ENCODE measurements at regions not wholly inside any gene's neighbourhood (a gene's known extent, or its start where the extent isn't known, plus 50 kb on each side); places are given as distances from the start of the nearest gene placed in this dataset.

- no peaks in the 10 kb centered on the region for H3K4me1 ChIP-seq
- no peaks in the 10 kb centered on the region for H3K36me3 Mint-ChIP-seq (ENCODE audit: insufficient read depth, unreplicated experiment)
- CTCF ChIA-PET = no interaction called here
- no peak overlapping the region for H3K4me3 Mint-ChIP-seq (ENCODE audit: unreplicated experiment)
- no peak for DNase-seq
- H3K36me3 ChIP-seq (ENCODE audit: control insufficient read depth, insufficient read depth, low read length) = no peaks in the 10 kb centered on the region
- BruUV-seq (replicated peaks) = no TSS peak
- no peaks in the 10 kb centered on the region for H3K9me3 Mint-ChIP-seq (ENCODE audit: unreplicated experiment)
- intact Hi-C loops (cut with micrococcal nuclease; ENCODE audit: unreplicated experiment) = no loop called here
- POLR2A ChIA-PET = no interaction called here
- TF ChIP-seq CTCF (IDR thresholded peaks at IDR 0.05; ENCODE audit: insufficient read depth in 1 of 2, low read depth in 1 of 2, low read length in 1 of 2, severe bottlenecking in 1 of 2, unreplicated experiment in 1 of 2) = no peak
- H3K4me1 Mint-ChIP-seq (ENCODE audit: low read depth, unreplicated experiment) = no peaks in the 10 kb centered on the region
- H3K27me3 ChIP-seq (replicated peaks; ENCODE audit: control insufficient read depth, insufficient read depth, low read length) = no peaks in the 10 kb centered on the region
- H3K27me3 Mint-ChIP-seq (ENCODE audit: insufficient read depth, unreplicated experiment) = no peaks in the 10 kb centered on the region
- no peak overlapping the region for H3K4me3 ChIP-seq (ENCODE audit: low read depth, low read length)
- no peak overlapping the region for H3K27ac Mint-ChIP-seq (ENCODE audit: unreplicated experiment)
- 0 out of 2 replicates have a peak, but pooled peaks cover 3% of the 10 kb centered on the region for H3K9me3 ChIP-seq
Observed at GRCh38 chr10:108562105-108562504, 1361.2 kb downstream of the XPNPEP1 start.

DNA sequence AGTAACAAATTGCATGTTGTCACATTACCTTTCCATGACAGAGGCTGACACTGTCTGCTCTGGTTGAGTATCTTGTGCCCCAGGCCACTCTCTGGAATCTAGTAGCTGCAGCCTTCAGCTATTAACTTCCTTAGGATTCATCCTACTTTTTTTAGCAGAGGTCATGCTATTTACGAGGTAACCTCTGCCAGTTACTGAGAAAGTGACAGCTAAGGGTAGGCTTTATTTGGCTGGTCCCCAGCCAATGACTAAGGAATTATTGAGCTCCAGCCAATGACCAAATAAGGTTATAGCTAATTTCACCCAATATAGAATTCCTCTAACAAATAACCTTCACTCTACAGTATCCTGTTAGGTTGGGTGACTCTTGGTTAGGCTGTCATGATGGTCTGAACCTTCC is 1361.7 kb downstream of the XPNPEP1 start:
- H3K4me1 ChIP-seq = no peaks in the 10 kb centered on the region
- no peak for TF ChIP-seq CTCF (IDR thresholded peaks at IDR 0.05; ENCODE audit: insufficient read depth in 1 of 2, low read depth in 1 of 2, low read length in 1 of 2, severe bottlenecking in 1 of 2, unreplicated experiment in 1 of 2)
- CTCF ChIA-PET = no interaction called here
- Mint-ChIP-seq H3K4me1 (ENCODE audit: low read depth, unreplicated experiment) (no peaks in the 10 kb centered on the region), H3K36me3 (ENCODE audit: insufficient read depth, unreplicated experiment) (no peaks in the 10 kb centered on the region), H3K4me3 (ENCODE audit: unreplicated experiment) (no peak overlapping the region), H3K9me3 (ENCODE audit: unreplicated experiment) (peaks cover 1% of the 10 kb centered on the region), H3K27me3 (ENCODE audit: insufficient read depth, unreplicated experiment) (no peaks in the 10 kb centered on the region), H3K27ac (ENCODE audit: unreplicated experiment) (no peak overlapping the region)
- intact Hi-C loops (cut with micrococcal nuclease; ENCODE audit: unreplicated experiment) = no loop called here
- no peak overlapping the region for H3K4me3 ChIP-seq (ENCODE audit: low read depth, low read length)
- BruUV-seq (replicated peaks) = no TSS peak
- H3K36me3 ChIP-seq (ENCODE audit: control insufficient read depth, insufficient read depth, low read length) = no peaks in the 10 kb centered on the region
- POLR2A ChIA-PET = no interaction called here
- 0 out of 2 replicates have a peak, but pooled peaks cover 3% of the 10 kb centered on the region for H3K9me3 ChIP-seq
- no peaks in the 10 kb centered on the region for H3K27me3 ChIP-seq (replicated peaks; ENCODE audit: control insufficient read depth, insufficient read depth, low read length)
- DNase-seq = no peak

DNA sequence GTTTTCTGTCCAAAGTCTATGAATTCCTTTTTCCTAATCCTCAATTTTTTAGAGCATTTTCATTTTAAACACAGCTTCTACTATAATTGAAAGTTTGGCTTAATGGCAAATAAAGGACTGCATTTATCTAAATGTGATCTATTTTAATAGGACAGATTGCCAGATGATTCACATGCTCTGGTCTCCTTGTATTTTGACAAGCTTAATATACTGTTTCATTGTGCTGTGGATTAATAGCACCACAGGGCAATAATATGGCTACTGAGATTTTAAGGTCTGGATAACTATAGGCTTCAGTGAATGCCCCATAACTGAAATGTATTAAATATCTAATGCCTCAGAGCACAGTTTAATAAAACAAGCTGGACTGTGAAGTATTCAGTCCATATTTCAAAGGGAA is 1362.8 kb downstream of the XPNPEP1 start:
- Mint-ChIP-seq H3K27ac (ENCODE audit: unreplicated experiment) (no peak overlapping the region), H3K9me3 (ENCODE audit: unreplicated experiment) (peaks cover 13% of the 10 kb centered on the region), H3K36me3 (ENCODE audit: insufficient read depth, unreplicated experiment) (no peaks in the 10 kb centered on the region), H3K4me3 (ENCODE audit: unreplicated experiment) (no peak overlapping the region), H3K4me1 (ENCODE audit: low read depth, unreplicated experiment) (no peaks in the 10 kb centered on the region), H3K27me3 (ENCODE audit: insufficient read depth, unreplicated experiment) (no peaks in the 10 kb centered on the region)
- Histone ChIP-seq H3K4me3 (ENCODE audit: low read depth, low read length) (no peak overlapping the region), H3K4me1 (no peaks in the 10 kb centered on the region), H3K9me3 (0 out of 2 replicates have a peak, but pooled peaks cover 3% of the 10 kb centered on the region), H3K27me3 (replicated peaks; ENCODE audit: control insufficient read depth, insufficient read depth, low read length) (no peaks in the 10 kb centered on the region), H3K36me3 (ENCODE audit: control insufficient read depth, insufficient read depth, low read length) (no peaks in the 10 kb centered on the region)
- ChIA-PET POLR2A (no interaction called here), CTCF (no interaction called here)
- no peak for DNase-seq
- no peak for TF ChIP-seq CTCF (IDR thresholded peaks at IDR 0.05; ENCODE audit: insufficient read depth in 1 of 2, low read depth in 1 of 2, low read length in 1 of 2, severe bottlenecking in 1 of 2, unreplicated experiment in 1 of 2)
- intact Hi-C loops (cut with micrococcal nuclease; ENCODE audit: unreplicated experiment) = no loop called here
- BruUV-seq (replicated peaks) = no TSS peak
